AG10803 (cell line): ENCODE measurements at regions not wholly inside any gene's neighbourhood (a gene's known extent, or its start where the extent isn't known, plus 50 kb on each side); places are given as distances from the start of the nearest gene placed in this dataset.
A peak's percentile ranks its signal among the peaks of the same experiment; 100 is the strongest.

ENCODE experiments used
- DNase-seq: peaks from one replicate; pipeline ENCODE4 v3.0.0; 2010; ENCODE audit warnings: low read depth
- H3K4me3 ChIP-seq: 2 replicates; pipeline ENCODE4 v1.5.1; 2011; ENCODE audit warnings: mild to moderate bottlenecking, low read length, control low read depth
- TF ChIP-seq, protein P1 (sequence below): conservative IDR thresholded peaks from 2 replicates; pipeline ENCODE4 v1.5.1; 2011; ENCODE audit warnings: mild to moderate bottlenecking, low read length, control low read depth, inconsistent platforms

DNA sequence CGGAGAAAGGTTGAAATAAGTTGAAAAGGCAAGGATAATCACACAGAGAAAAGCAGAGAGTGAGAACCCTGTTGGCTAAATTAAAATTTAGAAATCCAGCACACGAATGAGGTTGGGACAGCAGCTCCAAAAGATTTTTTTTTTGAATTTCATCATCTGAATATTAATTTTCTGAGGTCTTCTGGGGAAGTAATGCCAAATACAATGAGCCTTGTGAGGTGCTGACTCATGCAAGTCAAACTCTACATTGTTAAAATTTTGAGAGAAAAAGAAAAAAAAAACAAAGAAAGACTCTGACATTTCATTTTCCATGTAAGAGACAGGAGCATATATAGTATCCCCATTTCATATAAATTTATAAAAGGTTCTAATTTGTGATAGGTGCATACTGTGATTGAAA is 614.2 kb upstream of the CDH2 start:
- peak; percentile 18 for DNase-seq
- H3K4me3 ChIP-seq, result no peak overlapping the region
- TF ChIP-seq, protein P1, sequence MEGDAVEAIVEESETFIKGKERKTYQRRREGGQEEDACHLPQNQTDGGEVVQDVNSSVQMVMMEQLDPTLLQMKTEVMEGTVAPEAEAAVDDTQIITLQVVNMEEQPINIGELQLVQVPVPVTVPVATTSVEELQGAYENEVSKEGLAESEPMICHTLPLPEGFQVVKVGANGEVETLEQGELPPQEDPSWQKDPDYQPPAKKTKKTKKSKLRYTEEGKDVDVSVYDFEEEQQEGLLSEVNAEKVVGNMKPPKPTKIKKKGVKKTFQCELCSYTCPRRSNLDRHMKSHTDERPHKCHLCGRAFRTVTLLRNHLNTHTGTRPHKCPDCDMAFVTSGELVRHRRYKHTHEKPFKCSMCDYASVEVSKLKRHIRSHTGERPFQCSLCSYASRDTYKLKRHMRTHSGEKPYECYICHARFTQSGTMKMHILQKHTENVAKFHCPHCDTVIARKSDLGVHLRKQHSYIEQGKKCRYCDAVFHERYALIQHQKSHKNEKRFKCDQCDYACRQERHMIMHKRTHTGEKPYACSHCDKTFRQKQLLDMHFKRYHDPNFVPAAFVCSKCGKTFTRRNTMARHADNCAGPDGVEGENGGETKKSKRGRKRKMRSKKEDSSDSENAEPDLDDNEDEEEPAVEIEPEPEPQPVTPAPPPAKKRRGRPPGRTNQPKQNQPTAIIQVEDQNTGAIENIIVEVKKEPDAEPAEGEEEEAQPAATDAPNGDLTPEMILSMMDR, result no peak

DNA sequence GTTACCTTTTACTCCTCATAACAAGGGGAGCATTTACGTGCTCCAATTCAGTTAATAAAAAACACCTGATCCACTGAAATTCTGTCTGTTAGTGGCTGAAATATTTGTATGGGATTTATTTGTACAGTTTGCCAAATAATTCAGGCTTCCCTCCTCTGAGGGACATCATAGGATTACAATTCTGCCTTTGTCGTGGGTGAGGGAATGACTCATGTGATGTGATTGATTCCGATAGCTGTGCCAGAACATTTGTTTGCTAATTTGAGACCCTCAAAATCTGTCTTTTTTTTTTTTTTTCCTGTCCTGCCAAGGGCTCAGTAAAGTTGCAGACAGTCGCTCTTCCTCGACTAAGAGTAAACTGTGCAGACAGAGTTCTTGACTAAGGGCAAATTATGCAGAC is 612.6 kb upstream of the CDH2 start:
- no peak for DNase-seq
- H3K4me3 ChIP-seq, result no peak overlapping the region
- TF ChIP-seq, protein P1, result no peak

DNA sequence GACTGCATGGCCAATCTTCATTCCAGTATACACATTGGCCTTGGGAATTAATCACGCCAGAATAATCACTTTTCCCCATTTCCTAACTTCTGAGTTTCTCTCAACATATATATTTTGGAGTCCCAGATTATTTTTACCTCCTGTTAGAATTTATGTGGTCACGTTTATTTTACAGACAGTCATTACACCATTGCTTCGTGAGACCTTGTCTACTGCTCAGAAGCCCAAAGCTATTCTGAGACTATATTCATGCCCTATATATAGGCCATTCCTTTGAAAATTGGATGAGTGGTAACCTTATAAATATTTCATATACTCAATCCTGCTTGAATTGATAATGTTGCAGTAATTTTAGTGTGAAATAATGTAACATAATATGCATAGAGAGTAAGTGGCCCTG is 610.0 kb upstream of the CDH2 start:
- no peak for DNase-seq
- TF ChIP-seq, protein P1, result no peak
- no peak overlapping the region for H3K4me3 ChIP-seq

DNA sequence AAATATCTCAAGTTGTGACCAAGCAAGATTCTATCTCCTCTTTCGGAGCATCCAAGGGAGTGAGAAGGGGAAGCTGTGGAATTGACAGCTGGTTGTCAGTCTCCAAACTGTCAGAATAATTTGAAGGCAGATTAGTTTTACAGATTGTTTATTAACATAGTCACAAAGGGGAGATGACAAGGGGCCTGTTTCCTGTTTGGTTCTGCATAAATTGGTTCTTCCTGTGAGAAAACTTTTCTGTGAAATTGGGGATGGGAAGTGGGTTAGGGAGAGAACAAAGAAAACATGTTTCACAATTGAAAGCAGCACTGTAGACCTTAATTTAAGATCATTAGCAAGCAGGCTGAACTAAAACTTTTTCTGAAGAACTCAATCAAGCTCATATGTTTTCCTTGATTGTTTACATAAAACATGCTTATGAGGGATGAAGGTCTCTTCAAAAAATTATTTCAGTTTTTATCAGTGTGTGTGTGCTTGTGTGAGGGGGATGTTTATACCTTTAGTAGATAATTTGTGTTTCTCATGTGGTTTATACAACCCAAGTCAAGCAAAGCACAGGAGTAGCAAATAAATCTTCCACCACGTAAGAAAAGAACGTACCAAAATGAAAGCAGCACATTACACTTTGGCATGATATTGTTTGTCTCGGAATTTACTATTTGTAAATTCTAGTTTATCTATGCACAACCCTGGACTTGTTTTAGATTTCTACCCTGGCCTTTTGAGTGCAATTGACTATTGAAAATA is 604.9 kb upstream of the CDH2 start:
- TF ChIP-seq, protein P1, result no peak

DNA sequence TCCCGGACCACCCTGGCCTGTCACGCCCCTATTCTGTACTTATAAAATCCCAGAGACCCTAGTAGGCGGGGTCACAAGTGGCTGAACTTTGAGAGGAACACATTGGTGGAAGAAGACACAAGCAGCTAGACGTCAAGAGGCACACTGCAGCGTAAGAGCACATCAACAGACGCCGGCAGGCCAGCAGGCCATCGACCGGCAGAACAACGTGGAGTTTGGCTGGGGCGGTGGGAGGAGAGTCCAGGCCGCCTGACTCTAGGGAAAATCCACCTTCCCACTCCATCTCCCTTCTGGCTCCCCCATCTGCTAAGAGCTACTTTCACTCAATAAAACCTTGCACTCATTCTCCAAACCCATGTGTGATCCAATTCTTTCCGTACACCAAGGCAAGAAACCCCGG is 601.8 kb upstream of the CDH2 start:
- DNase-seq, result no peak
- TF ChIP-seq, protein P1, result no peak
- no peak overlapping the region for H3K4me3 ChIP-seq

More for the DNA sequence above, 604.9 kb upstream of the CDH2 start:
- no peak for DNase-seq
- H3K4me3 ChIP-seq, result no peak overlapping the region

DNA sequence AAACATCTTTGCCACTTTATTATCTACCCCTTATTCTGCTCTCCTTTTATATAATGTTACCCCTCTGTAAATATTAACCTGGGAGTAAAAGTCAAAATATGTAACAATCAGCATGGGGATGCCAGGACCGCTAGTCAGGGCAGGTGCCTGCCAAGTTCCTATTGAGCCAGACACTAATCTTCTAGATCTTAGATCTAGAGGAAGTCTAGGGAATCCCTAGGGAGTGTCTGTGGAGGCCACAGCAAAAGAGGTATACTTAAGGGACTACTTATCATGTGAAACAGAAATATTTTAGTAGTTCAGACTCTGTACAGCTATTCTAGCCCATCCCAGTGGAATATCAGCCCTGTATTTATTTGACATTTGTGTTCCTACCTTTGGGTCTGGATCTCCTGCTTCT is 600.8 kb upstream of the CDH2 start:
- TF ChIP-seq, protein P1, result no peak
- H3K4me3 ChIP-seq, result no peak overlapping the region
- DNase-seq, result no peak

DNA sequence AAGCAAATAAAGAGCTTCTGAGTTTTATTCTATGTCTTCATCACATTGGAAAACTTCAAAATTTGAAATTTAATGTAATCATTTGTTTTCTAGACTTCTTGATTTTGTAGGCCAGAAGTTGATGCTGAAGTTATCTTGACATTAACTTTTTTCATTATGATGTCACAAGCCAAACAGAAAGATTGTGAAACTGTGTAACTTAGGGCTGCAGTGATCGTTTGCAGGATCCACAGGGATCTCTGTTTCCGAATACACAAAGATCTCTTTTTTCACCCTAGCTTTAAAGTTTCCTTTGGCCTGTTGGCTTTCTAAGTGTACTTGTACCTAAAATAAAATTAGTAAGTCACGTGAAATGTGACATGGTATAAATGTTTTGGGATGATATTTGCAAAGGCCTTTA is 594.9 kb upstream of the CDH2 start:
- no peak overlapping the region for H3K4me3 ChIP-seq
- TF ChIP-seq, protein P1, result no peak
- DNase-seq, result no peak
